ENCODE measurements at regions not wholly inside any gene's neighbourhood (a gene's known extent, or its start where the extent isn't known, plus 50 kb on each side); places are given as distances from the start of the nearest gene placed in this dataset.

DNA sequence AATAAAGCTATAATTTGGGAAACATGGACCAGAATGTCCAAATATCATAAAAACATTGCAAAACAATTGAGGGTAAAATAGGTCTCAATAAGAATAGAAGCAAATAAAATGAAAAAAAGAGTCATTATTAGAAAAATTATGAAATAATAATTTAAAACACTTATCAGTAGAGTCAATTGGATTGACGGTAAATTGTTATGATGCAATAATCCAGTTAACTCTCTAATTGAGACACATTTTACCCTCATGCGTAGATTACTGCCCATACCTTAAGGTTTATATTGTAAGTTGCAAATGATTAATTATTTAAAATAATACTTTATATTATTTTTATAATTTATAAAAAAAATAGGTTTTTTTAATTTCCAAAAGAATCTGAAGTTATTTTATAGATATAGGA lies 73.4 kb upstream of the POU1F1 start:
- Histone ChIP-seq H3K36me3 (replicated peaks; ENCODE audit: low read depth, low read length) (no peaks in the 10 kb centered on the region), H3K9me3 (ENCODE audit: insufficient read depth, low read length) (no peaks in the 10 kb centered on the region), H3K9ac (ENCODE audit: low read length) (no peak overlapping the region), H2AFZ (ENCODE audit: low read depth, low read length) (no peak overlapping the region), H3K79me2 (ENCODE audit: low read length) (no peaks in the 10 kb centered on the region), H3K4me2 (ENCODE audit: low read length) (no peak overlapping the region), H3K4me3 (ENCODE audit: low read length) (no peak overlapping the region), H3K27me3 (ENCODE audit: low read depth, low read length) (no peaks in the 10 kb centered on the region), H3K27ac (ENCODE audit: low read length) (no peak overlapping the region), H4K20me1 (ENCODE audit: insufficient read depth, low read length) (no peaks in the 10 kb centered on the region), H3K4me1 (ENCODE audit: low read length) (no peaks in the 10 kb centered on the region; the same call in 1 of the 2 replicates)
- TF ChIP-seq, protein P1, sequence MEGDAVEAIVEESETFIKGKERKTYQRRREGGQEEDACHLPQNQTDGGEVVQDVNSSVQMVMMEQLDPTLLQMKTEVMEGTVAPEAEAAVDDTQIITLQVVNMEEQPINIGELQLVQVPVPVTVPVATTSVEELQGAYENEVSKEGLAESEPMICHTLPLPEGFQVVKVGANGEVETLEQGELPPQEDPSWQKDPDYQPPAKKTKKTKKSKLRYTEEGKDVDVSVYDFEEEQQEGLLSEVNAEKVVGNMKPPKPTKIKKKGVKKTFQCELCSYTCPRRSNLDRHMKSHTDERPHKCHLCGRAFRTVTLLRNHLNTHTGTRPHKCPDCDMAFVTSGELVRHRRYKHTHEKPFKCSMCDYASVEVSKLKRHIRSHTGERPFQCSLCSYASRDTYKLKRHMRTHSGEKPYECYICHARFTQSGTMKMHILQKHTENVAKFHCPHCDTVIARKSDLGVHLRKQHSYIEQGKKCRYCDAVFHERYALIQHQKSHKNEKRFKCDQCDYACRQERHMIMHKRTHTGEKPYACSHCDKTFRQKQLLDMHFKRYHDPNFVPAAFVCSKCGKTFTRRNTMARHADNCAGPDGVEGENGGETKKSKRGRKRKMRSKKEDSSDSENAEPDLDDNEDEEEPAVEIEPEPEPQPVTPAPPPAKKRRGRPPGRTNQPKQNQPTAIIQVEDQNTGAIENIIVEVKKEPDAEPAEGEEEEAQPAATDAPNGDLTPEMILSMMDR (IDR thresholded peaks at IDR 0.05; ENCODE audit: low read depth, low read length), result no peak
- TF ChIP-seq EZH2phosphoT487 (IDR thresholded peaks at IDR 0.05; ENCODE audit: low read depth), result no peak

DNA sequence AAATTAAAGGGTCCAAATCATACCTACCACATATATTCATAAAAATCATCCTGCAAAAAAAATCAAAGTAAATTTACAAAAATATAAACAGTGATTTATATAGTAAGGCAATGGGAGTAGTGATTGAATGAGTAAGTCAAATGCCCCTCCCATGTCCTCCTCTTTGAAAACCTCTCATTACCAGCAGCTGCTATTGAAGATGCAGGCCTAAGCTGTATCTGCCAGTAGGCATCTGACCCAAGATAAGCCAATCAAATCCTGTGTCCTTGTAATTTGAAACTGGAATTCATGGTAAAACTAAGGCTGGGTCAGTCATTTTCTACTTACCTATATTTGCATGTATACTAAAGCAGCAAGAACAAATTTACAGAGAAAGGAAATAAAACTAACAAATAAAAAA lies 60.4 kb upstream of the POU1F1 start:
- Histone ChIP-seq H3K27ac (ENCODE audit: low read length) (no peak overlapping the region), H3K9ac (ENCODE audit: low read length) (no peak overlapping the region), H3K4me1 (ENCODE audit: low read length) (no peaks in the 10 kb centered on the region), H3K27me3 (ENCODE audit: low read depth, low read length) (no peaks in the 10 kb centered on the region), H3K36me3 (replicated peaks; ENCODE audit: low read depth, low read length) (no peaks in the 10 kb centered on the region), H3K79me2 (ENCODE audit: low read length) (no peaks in the 10 kb centered on the region), H3K4me2 (ENCODE audit: low read length) (no peak overlapping the region), H4K20me1 (ENCODE audit: insufficient read depth, low read length) (no peaks in the 10 kb centered on the region), H2AFZ (ENCODE audit: low read depth, low read length) (no peak overlapping the region), H3K4me3 (ENCODE audit: low read length) (no peak overlapping the region), H3K9me3 (ENCODE audit: insufficient read depth, low read length) (no peaks in the 10 kb centered on the region)
- TF ChIP-seq, protein P1 (IDR thresholded peaks at IDR 0.05; ENCODE audit: low read depth, low read length), result no peak
- TF ChIP-seq EZH2phosphoT487 (IDR thresholded peaks at IDR 0.05; ENCODE audit: low read depth), result no peak

GRCh38 chr3:87335931-87336330 lies 59.5 kb upstream of the POU1F1 start:
- Histone ChIP-seq H3K79me2 (ENCODE audit: low read length) (no peaks in the 10 kb centered on the region), H3K4me3 (ENCODE audit: low read length) (no peak overlapping the region), H3K9ac (ENCODE audit: low read length) (no peak overlapping the region), H3K27me3 (ENCODE audit: low read depth, low read length) (no peaks in the 10 kb centered on the region), H3K9me3 (ENCODE audit: insufficient read depth, low read length) (no peaks in the 10 kb centered on the region), H3K4me1 (ENCODE audit: low read length) (no peaks in the 10 kb centered on the region), H3K36me3 (replicated peaks; ENCODE audit: low read depth, low read length) (no peaks in the 10 kb centered on the region), H3K27ac (ENCODE audit: low read length) (no peak overlapping the region), H3K4me2 (ENCODE audit: low read length) (no peak overlapping the region), H2AFZ (ENCODE audit: low read depth, low read length) (no peak overlapping the region), H4K20me1 (ENCODE audit: insufficient read depth, low read length) (no peaks in the 10 kb centered on the region)
- TF ChIP-seq, protein P1 (IDR thresholded peaks at IDR 0.05; ENCODE audit: low read depth, low read length), result no peak
- TF ChIP-seq EZH2phosphoT487 (IDR thresholded peaks at IDR 0.05; ENCODE audit: low read depth), result no peak

- H4K20me1 ChIP-seq (ENCODE audit: insufficient read depth, low read length), result no peaks in the 10 kb centered on the region
- no peak overlapping the region for H3K4me2 ChIP-seq (ENCODE audit: low read length)
- H3K4me3 ChIP-seq (ENCODE audit: low read length), result no peak overlapping the region
- H3K36me3 ChIP-seq (replicated peaks; ENCODE audit: low read depth, low read length), result no peaks in the 10 kb centered on the region
- H3K27me3 ChIP-seq (ENCODE audit: low read depth, low read length), result no peaks in the 10 kb centered on the region
- TF ChIP-seq EZH2phosphoT487 (IDR thresholded peaks at IDR 0.05; ENCODE audit: low read depth), result no peak
- TF ChIP-seq, protein P1 (IDR thresholded peaks at IDR 0.05; ENCODE audit: low read depth, low read length), result no peak
- H3K27ac ChIP-seq (ENCODE audit: low read length), result no peak overlapping the region
- H3K79me2 ChIP-seq (ENCODE audit: low read length), result no peaks in the 10 kb centered on the region
- no peak overlapping the region for H2AFZ ChIP-seq (ENCODE audit: low read depth, low read length)
- no peaks in the 10 kb centered on the region for H3K9me3 ChIP-seq (ENCODE audit: insufficient read depth, low read length)
- no peak overlapping the region for H3K9ac ChIP-seq (ENCODE audit: low read length)
- H3K4me1 ChIP-seq (ENCODE audit: low read length), result no peaks in the 10 kb centered on the region
These were observed 57.1 kb upstream of the POU1F1 start for GRCh38 chr3:87333393-87333892.

All from OCI-LY3 (cell line).